ENCODE measurements at regions not wholly inside any gene's neighbourhood (a gene's known extent, or its start where the extent isn't known, plus 50 kb on each side); places are given as distances from the start of the nearest gene placed in this dataset.

- TF ChIP-seq, protein P1, sequence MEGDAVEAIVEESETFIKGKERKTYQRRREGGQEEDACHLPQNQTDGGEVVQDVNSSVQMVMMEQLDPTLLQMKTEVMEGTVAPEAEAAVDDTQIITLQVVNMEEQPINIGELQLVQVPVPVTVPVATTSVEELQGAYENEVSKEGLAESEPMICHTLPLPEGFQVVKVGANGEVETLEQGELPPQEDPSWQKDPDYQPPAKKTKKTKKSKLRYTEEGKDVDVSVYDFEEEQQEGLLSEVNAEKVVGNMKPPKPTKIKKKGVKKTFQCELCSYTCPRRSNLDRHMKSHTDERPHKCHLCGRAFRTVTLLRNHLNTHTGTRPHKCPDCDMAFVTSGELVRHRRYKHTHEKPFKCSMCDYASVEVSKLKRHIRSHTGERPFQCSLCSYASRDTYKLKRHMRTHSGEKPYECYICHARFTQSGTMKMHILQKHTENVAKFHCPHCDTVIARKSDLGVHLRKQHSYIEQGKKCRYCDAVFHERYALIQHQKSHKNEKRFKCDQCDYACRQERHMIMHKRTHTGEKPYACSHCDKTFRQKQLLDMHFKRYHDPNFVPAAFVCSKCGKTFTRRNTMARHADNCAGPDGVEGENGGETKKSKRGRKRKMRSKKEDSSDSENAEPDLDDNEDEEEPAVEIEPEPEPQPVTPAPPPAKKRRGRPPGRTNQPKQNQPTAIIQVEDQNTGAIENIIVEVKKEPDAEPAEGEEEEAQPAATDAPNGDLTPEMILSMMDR (conservative IDR thresholded peaks at IDR 0.05; ENCODE audit: low read depth, low read length) = no peak
- DNase-seq (ENCODE audit: low read depth) = no peak
- no peak overlapping the region for H3K4me3 ChIP-seq (ENCODE audit: low read depth, low read length)
Observed at GRCh38 chr5:101430551-101430950, 527.5 kb upstream of the ST8SIA4 start.

DNA sequence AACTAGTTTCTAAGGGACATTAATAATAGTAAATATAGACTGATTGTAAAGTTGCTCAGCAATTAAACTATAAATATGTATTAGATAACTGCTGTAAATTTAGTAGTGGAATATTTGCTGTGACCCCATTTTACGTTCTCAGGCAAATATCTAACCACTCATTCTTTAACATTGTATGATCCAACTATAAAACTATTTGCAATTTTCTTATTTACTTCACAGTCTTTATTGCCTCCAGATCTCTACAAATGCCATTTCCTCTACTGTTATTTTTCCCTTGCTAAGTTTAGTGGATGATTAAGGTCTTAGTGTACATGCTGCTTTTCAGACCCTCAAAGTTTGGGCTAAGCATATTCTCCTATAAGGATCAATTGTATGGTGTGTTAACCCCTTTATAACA lies 526.2 kb upstream of the ST8SIA4 start:
- DNase-seq (ENCODE audit: low read depth) = peak; percentile 9
- TF ChIP-seq, protein P1 (conservative IDR thresholded peaks at IDR 0.05; ENCODE audit: low read depth, low read length) = no peak
- no peak overlapping the region for H3K4me3 ChIP-seq (ENCODE audit: low read depth, low read length)

GRCh38 chr5:101425339-101425859 lies 522.3 kb upstream of the ST8SIA4 start:
- TF ChIP-seq, protein P1 (conservative IDR thresholded peaks at IDR 0.05; ENCODE audit: low read depth, low read length) = no peak
- no peak for DNase-seq (ENCODE audit: low read depth)
- H3K4me3 ChIP-seq (ENCODE audit: low read depth, low read length) = no peak overlapping the region

DNA sequence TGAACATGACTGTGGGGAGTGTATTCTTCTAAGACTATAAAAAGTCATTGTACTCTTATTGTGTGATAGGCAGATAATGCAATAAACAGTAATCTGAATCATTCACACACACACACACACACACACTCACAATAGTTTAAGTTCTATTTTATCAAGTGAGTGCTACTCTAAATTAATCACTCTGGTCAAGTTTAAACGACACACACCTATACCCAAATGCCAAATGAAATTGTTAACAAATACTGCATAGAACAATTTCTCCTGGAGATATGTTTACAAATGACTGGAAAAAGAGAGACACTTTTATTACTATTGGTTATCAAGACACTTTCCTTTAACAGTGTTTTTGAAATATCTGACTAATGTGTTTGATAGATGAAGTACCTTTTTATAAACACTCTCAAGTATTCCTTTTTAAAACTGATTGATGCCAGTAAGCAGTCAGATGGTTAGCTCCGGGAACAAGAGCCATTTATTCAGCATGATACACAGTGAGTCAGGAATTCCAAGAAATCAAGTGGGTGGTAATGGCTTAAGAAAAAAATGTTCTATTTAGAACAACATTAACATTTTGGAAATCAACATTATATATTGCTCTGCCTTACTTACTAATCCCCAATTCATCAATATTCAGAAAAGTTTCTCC lies 521.6 kb upstream of the ST8SIA4 start:
- H3K4me3 ChIP-seq (ENCODE audit: low read depth, low read length) = no peak overlapping the region
- TF ChIP-seq, protein P1 (conservative IDR thresholded peaks at IDR 0.05; ENCODE audit: low read depth, low read length) = no peak
- peak; percentile 35 for DNase-seq (ENCODE audit: low read depth)

GRCh38 chr5:101418713-101419118 lies 515.6 kb upstream of the ST8SIA4 start:
- TF ChIP-seq, protein P1 (conservative IDR thresholded peaks at IDR 0.05; ENCODE audit: low read depth, low read length) = no peak
- no peak overlapping the region for H3K4me3 ChIP-seq (ENCODE audit: low read depth, low read length)
- DNase-seq (ENCODE audit: low read depth) = peak; percentile 1

DNA sequence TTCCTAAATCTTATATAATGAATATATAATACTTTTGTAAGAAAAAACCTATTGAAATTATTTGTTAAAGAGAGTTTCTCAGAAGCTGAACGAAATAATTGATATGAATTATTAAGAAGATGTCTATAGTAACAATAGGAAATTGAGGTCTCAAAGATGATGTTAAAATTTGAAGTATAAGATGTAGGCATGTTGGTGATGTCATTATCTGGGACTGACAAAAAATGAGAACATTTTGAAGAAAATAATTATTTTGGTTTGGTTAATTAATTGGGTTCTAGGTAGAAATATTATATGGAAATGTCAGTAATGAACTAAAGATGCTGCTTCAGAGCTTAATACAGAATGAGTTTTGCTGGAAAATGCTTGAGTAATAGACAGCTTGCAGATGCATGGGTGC lies 501.4 kb upstream of the ST8SIA4 start:
- no peak for DNase-seq (ENCODE audit: low read depth)
- TF ChIP-seq, protein P1 (conservative IDR thresholded peaks at IDR 0.05; ENCODE audit: low read depth, low read length) = no peak
- H3K4me3 ChIP-seq (ENCODE audit: low read depth, low read length) = no peak overlapping the region
